GM18951 (cell line): ENCODE measurements at regions not wholly inside any gene's neighbourhood (a gene's known extent, or its start where the extent isn't known, plus 50 kb on each side); places are given as distances from the start of the nearest gene placed in this dataset.

ENCODE experiments used
- POLR2A ChIP-seq: IDR thresholded peaks from 4 replicates; pipeline ENCODE4 v1.6.1; 2011; ENCODE audit warnings: mild to moderate bottlenecking; ENCODE audit not compliant: insufficient read length, insufficient read depth; ENCODE audit errors: extremely low read depth
- in situ Hi-C: fragments of 300-500 bp; cut with MboI; formaldehyde crosslinking; loops from one replicate; pipeline ENCODE4 v1.12.0; 2022; ENCODE audit warnings: low sequenced_read_pairs, mixed read lengths, inconsistent platforms; ENCODE audit not compliant: unreplicated experiment

- in situ Hi-C loops = no loop called here
- TF ChIP-seq POLR2A = no peak
Measured at GRCh38 chr13:74633734-74634133, 499.5 kb upstream of the KLF12 start.

GRCh38 chr13:74629985-74630384 lies 495.8 kb upstream of the KLF12 start:
- no peak for TF ChIP-seq POLR2A
- in situ Hi-C loops = no loop called here

- in situ Hi-C loops = no loop called here
- no peak for TF ChIP-seq POLR2A
Measured at GRCh38 chr13:74625541-74625940, 491.3 kb upstream of the KLF12 start.

GRCh38 chr13:74623761-74624160 lies 489.6 kb upstream of the KLF12 start:
- no peak for TF ChIP-seq POLR2A
- in situ Hi-C loops = no loop called here

DNA sequence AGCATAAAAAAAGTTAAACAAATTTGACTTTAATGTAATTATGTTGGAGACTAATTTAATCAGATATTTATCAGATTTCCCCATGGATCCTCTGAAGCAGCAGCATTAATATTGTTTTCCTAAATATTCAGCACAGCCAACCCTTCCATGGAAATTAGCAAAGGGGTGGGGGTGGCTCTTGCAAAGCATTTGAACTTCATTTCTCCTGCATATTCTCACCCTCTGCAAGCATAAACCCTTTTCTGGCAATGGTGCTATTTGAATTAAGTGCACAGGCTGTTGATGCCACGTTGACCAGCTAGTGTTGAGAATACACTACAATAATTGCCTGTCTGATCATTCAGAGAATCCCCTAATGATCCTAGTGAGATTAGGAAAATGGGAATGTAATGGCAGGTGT lies 488.1 kb upstream of the KLF12 start:
- no peak for TF ChIP-seq POLR2A
- in situ Hi-C loops = no loop called here

DNA sequence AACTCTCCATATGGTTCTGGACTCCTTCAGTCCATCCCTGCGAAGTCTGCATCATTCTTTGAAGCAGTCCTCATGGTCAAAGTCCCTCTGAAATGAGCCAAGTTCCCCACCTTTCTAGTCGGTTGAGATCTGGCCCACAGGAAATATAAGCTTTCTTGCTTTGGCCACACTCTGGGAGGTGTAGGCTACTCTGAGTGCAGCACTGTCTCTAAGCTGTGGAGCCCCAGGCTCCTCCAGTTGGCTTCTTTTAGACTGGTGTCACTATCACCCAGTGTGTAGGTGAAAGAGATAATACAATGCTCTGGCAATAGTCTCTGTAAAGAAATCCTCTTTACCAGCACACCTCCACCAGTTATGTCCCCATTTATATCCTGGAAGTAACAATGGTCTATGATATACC lies 486.5 kb upstream of the KLF12 start:
- no peak for TF ChIP-seq POLR2A
- in situ Hi-C loops = no loop called here

DNA sequence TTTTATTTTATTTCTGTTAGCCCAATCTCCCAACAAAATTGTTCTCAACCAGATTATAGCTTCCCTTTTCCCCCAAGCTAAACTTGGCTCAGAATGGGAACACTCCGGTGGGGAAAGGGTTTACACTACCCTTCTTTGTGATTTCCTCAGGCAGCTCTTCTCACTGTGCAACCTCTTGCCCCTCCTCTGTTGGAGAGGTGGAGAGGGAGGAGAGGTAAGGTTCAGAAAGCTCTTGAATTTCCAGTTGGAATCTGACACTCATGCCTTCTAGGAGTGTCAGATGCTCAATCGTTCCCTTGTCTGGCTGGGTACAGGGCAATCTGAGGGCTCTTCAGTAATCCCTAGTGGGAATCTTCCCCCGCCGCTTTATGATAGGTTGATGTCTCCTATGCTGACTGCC lies 486.1 kb upstream of the KLF12 start:
- in situ Hi-C loops = no loop called here
- TF ChIP-seq POLR2A = no peak

DNA sequence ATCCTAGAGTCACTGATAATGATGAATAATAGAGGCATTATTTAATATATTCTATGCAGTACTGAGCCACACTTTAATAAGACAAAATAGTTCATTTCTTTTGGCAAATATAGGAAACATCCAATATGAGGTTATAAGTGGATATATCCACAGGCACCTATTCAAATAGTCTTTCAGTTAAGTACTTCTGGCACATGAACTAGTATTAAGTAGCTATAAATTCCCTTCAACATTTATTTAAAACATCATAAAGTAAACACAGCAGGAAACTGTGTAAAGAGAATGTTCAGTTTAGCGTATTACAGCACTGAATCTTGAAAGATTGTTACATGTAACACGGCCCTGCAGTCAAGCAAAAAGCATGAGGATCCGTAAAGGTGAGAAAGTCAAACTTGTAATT lies 463.3 kb upstream of the KLF12 start:
- no peak for TF ChIP-seq POLR2A
- in situ Hi-C loops = no loop called here

DNA sequence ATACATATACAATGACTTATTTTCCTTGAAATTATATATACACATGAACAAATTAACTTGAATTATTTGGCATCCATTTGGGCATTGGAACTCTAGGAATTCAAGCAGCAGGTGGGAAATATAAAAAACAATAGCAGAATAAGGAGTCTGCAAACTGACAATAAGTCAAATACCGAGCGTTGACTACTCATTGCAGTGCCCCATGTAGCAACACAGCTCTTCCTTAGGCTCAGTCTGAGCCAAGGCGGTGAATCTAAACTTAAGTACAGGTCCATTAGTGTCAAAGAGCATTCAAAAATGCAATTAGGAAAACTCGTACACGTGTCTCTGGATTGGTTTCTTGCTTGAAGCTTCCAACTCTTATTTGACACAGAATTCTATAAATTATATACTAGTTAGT lies 462.5 kb upstream of the KLF12 start:
- in situ Hi-C loops = no loop called here
- TF ChIP-seq POLR2A = no peak

DNA sequence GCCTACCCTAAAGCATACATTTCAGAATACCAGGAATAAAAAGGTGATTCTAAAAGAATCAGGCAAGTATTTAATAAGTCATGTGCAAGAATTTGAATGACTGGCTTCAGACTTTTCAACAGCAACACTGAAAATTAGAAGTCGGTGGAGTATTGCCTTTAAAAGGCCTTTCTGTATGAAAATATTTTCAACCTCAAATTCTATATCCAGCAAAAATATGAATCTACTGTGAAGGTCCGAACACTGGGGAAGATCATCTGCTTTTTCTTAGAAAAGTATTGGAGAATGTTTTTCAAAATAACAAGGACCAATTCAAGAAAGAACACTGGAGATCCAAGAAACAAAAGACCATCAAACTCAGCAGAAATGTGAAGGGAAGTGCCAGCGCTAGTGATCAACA lies 459.5 kb upstream of the KLF12 start:
- no peak for TF ChIP-seq POLR2A
- in situ Hi-C loops = no loop called here

- TF ChIP-seq POLR2A = no peak
- in situ Hi-C loops = no loop called here
Measured at GRCh38 chr13:74586847-74587246, 452.6 kb upstream of the KLF12 start.

DNA sequence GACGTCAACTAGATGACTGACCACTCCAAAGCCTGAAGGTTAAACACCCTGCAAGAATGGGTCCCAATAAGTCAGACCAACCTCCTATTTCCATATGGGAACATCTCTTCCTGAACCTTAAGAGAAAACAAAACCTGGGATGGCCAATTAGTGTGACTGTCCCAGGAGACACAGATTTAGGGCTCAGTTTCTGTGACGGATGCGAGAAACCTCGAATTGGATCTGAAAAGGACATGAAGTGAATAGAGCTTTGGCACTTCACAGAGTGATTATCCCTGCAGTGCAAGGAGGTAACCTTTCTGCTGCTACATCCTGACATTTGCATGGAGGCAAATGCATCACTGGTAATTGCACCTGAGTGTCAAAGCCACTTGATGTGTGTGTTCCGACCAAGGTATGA lies 442.2 kb upstream of the KLF12 start:
- no peak for TF ChIP-seq POLR2A
- in situ Hi-C loops = no loop called here

DNA sequence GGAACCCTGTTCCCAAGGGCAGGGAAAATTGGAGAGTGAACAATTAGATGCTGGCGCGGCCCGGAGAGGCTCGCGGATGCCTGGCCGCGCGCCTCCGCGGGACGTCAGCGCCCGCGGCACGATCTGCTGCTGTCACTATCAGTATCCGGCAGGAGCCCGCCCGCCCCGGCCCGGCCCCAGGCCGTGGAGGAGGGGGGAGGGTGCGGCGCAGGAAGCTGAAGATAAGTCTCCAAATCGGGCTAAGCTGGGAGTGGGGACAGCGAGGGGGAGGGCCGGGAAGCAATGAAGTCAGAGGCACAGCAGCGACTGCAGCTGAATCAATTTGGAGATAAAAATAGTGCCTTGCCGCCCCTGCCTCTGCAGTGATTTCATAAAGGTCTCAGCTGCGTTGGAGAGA lies 441.5 kb upstream of the KLF12 start:
- TF ChIP-seq POLR2A = no peak
- in situ Hi-C loops = no loop called here

DNA sequence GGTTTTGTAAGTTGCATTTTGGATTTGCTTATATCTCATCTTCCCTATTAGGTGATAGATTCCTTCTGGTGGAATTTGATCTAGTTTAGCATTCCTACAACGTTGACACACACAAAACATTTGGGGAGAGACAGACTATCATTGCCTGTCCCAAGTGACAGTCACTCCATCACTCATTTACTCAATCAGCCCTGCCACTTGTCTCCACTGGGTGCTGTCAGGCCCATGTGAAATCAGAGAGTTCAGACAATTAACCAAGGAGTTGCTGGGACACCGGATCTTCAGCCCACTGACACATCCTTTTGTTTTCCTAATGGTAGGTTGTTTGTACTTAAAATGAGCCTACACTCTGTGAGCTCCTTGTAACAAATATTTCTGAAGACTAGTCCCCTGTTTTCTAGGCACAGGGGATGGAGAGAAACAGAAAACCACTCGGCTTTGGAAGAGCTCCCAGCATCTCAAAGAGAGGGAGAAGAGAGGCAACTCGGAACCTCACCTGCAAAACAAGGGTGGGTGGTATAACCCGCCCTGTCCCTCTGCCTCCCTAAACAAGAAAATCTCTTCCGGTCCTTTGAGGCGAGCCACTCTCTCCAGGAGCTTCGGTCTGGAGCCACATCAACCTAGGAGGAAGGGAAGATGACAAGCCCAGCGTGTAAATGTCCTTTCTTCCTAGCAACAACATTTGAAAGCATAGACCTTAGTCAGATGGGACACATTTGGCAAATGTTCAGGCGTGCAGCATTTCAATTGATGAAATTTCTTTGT lies 440.9 kb upstream of the KLF12 start:
- TF ChIP-seq POLR2A = no peak
- in situ Hi-C loops = no loop called here

GRCh38 chr13:74573654-74574053 lies 439.4 kb upstream of the KLF12 start:
- in situ Hi-C loops = no loop called here
- TF ChIP-seq POLR2A = no peak

- in situ Hi-C loops = no loop called here
- no peak for TF ChIP-seq POLR2A
Measured at GRCh38 chr13:74571811-74572210, 437.6 kb upstream of the KLF12 start.
